ENCODE measurements at regions not wholly inside any gene's neighbourhood (a gene's known extent, or its start where the extent isn't known, plus 50 kb on each side); places are given as distances from the start of the nearest gene placed in this dataset.

DNA sequence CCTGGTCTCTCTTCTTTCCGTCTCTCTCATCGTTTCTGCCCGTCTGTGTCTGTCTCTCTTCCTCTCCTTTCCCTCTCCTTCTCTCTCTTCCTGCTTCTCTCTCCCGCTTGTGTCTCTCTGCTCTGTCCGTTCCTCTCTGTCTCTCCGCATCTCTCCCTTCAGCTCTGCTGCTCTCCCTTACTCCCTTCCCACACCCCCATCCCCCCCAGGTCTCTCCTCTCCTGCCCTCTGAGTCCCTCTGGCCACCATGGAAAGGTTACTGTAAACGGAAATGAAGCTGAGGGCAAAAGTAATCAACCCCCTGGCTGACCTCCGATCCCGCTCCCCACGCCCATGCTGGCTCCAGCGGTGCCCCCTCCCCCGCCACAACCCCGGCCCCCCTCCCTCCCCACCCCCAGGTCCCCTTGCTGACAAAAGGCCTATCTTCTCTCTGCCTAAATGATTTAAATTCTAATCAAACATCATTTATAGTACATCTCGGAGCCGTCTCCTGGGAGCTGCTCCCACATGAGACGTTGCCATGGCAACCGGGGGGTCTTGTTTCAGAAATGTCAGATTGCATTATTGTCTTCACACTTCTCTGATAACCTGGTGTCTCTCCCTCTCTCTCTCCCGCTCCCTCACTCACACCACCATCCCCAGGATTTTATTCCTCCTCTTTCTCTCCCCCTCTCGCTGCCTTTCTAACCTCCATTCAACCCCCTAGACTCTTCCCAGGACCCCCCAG is 203.8 kb downstream of the RBM19 start:
- no peaks in the 10 kb centered on the region for H3K27me3 ChIP-seq (replicated peaks; ENCODE audit: insufficient read depth, low read length)
- no peaks in the 10 kb centered on the region for H3K9me3 ChIP-seq (replicated peaks; ENCODE audit: insufficient read depth, low read length)
- H3K27ac ChIP-seq (ENCODE audit: low read length) = no peak overlapping the region
- H4K20me1 ChIP-seq (ENCODE audit: insufficient read depth, low read length) = no peaks in the 10 kb centered on the region
- no peak overlapping the region for H3K4me3 ChIP-seq (ENCODE audit: low read length)
- no peak overlapping the region for H2AFZ ChIP-seq (ENCODE audit: low read length)
- TF ChIP-seq, protein P1, sequence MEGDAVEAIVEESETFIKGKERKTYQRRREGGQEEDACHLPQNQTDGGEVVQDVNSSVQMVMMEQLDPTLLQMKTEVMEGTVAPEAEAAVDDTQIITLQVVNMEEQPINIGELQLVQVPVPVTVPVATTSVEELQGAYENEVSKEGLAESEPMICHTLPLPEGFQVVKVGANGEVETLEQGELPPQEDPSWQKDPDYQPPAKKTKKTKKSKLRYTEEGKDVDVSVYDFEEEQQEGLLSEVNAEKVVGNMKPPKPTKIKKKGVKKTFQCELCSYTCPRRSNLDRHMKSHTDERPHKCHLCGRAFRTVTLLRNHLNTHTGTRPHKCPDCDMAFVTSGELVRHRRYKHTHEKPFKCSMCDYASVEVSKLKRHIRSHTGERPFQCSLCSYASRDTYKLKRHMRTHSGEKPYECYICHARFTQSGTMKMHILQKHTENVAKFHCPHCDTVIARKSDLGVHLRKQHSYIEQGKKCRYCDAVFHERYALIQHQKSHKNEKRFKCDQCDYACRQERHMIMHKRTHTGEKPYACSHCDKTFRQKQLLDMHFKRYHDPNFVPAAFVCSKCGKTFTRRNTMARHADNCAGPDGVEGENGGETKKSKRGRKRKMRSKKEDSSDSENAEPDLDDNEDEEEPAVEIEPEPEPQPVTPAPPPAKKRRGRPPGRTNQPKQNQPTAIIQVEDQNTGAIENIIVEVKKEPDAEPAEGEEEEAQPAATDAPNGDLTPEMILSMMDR (IDR thresholded peaks at IDR 0.05; ENCODE audit: low read length) = no peak
- no peak for TF ChIP-seq EZH2phosphoT487 (IDR thresholded peaks at IDR 0.05; ENCODE audit: low read length)
- H3K4me1 ChIP-seq (ENCODE audit: low read length) = no peaks in the 10 kb centered on the region
- no peak overlapping the region for H3K9ac ChIP-seq (ENCODE audit: low read length)
- no peaks in the 10 kb centered on the region for H3K9me2 ChIP-seq (replicated peaks; ENCODE audit: insufficient read depth, low read length)
- H3F3A ChIP-seq (ENCODE audit: insufficient read depth, low read length) = no peaks in the 10 kb centered on the region
- H3K79me2 ChIP-seq (ENCODE audit: low read length) = no peaks in the 10 kb centered on the region
- no peak for DNase-seq
- H3K36me3 ChIP-seq (replicated peaks; ENCODE audit: insufficient read depth, low read length) = no peaks in the 10 kb centered on the region
- no peak overlapping the region for H3K4me2 ChIP-seq (ENCODE audit: low read depth, low read length)

DNA sequence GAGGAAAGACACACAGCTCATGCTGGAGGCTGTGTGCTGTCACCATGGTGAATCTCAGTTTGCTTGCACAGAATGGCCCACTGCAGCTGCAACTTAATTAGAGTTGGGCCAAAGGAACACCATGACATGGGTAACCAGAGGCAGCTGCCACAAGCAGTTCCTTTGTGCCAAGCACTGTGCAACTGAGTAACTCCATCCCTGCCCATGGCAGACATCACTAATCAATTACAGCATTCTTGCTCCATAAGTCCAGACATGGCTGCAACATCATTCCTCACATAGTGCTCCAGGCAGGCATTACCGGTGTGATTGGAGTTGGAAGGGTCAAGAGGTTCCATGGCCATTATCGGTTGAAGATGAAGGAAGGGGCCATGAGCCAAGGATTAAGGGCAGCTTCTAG is 207.0 kb downstream of the RBM19 start:
- Histone ChIP-seq H3K27ac (ENCODE audit: low read length) (no peak overlapping the region), H3K9ac (ENCODE audit: low read length) (no peak overlapping the region), H3K27me3 (replicated peaks; ENCODE audit: insufficient read depth, low read length) (no peaks in the 10 kb centered on the region), H3F3A (ENCODE audit: insufficient read depth, low read length) (no peaks in the 10 kb centered on the region), H2AFZ (ENCODE audit: low read length) (no peak overlapping the region), H3K4me1 (ENCODE audit: low read length) (no peaks in the 10 kb centered on the region), H4K20me1 (ENCODE audit: insufficient read depth, low read length) (no peaks in the 10 kb centered on the region), H3K4me3 (ENCODE audit: low read length) (no peak overlapping the region), H3K9me3 (replicated peaks; ENCODE audit: insufficient read depth, low read length) (no peaks in the 10 kb centered on the region), H3K36me3 (replicated peaks; ENCODE audit: insufficient read depth, low read length) (no peaks in the 10 kb centered on the region), H3K4me2 (ENCODE audit: low read depth, low read length) (no peak overlapping the region), H3K9me2 (replicated peaks; ENCODE audit: insufficient read depth, low read length) (no peaks in the 10 kb centered on the region), H3K79me2 (ENCODE audit: low read length) (no peaks in the 10 kb centered on the region)
- TF ChIP-seq EZH2 (optimal IDR thresholded peaks at IDR 0.05; ENCODE audit: low read depth, low read length) (no peak), EZH2phosphoT487 (IDR thresholded peaks at IDR 0.05; ENCODE audit: low read length) (no peak)
- TF ChIP-seq, protein P1 (IDR thresholded peaks at IDR 0.05; ENCODE audit: low read length) = no peak
- DNase-seq = no peak

DNA sequence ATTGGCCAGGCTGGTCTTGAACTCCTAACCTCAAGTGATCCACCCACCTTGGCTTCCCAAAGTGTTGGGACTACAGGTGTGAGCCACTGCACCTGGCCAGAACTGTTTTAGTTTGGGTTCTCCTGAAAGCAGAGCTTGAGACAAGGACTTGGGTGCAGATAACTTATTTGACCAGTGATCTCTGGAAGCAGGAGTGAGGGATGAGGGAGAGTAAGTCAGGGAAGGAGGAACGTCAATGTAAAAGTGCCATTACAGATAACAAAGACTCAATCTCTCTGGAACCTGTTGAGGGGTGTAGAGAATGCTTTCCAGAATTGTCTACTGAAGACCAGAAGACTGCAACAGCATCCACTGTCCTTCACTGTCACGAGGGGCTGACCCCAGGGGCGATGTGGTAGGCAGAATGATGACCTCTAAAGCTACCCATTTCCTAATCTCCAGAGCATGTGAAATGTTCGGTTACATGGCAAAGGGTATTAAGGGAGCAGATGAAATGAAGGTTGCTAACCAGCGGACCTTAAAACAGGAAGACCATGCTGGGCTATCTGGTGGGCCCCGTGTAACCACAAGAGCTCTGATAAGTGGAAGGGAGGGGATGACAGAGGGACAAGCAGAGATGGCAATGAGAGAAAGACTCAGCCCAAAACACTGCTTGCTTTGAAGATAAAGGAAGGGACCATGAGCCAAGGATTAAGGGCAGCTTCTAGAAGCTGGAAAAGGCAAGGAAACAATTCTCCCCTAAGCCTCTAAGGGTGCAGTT is 207.8 kb downstream of the RBM19 start:
- Histone ChIP-seq H3K9me2 (replicated peaks; ENCODE audit: insufficient read depth, low read length) (no peaks in the 10 kb centered on the region), H2AFZ (ENCODE audit: low read length) (no peak overlapping the region), H3K9me3 (replicated peaks; ENCODE audit: insufficient read depth, low read length) (no peaks in the 10 kb centered on the region), H3K4me3 (ENCODE audit: low read length) (no peak overlapping the region), H3K36me3 (replicated peaks; ENCODE audit: insufficient read depth, low read length) (no peaks in the 10 kb centered on the region), H3K27ac (ENCODE audit: low read length) (no peak overlapping the region), H4K20me1 (ENCODE audit: insufficient read depth, low read length) (no peaks in the 10 kb centered on the region), H3K79me2 (ENCODE audit: low read length) (no peaks in the 10 kb centered on the region), H3K9ac (ENCODE audit: low read length) (no peak overlapping the region), H3K4me1 (ENCODE audit: low read length) (no peaks in the 10 kb centered on the region), H3K4me2 (ENCODE audit: low read depth, low read length) (no peak overlapping the region), H3F3A (ENCODE audit: insufficient read depth, low read length) (no peaks in the 10 kb centered on the region), H3K27me3 (replicated peaks; ENCODE audit: insufficient read depth, low read length) (no peaks in the 10 kb centered on the region)
- no peak for DNase-seq
- TF ChIP-seq, protein P1 (IDR thresholded peaks at IDR 0.05; ENCODE audit: low read length) = no peak
- TF ChIP-seq EZH2phosphoT487 (IDR thresholded peaks at IDR 0.05; ENCODE audit: low read length) (no peak), EZH2 (optimal IDR thresholded peaks at IDR 0.05; ENCODE audit: low read depth, low read length) (no peak)
